Stimulated activated CD4-positive, alpha-beta T cell treated with anti-CD3 and anti-CD28 coated beads, TNF-alpha, amount 100 ng/mL, for 1 hour (primary cell): ENCODE measurements at regions not wholly inside any gene's neighbourhood (a gene's known extent, or its start where the extent isn't known, plus 50 kb on each side); places are given as distances from the start of the nearest gene placed in this dataset.
"Not testable (repeated sequence)": the region's sequence is repeated elsewhere in the genome, so short reads cannot be mapped to it uniquely, and the experiment has no call there.

Experiments used
- DNase-seq, 3 donors: peaks; one replicate each; pipeline ENCODE4 v3.0.0-alpha.2; 2020; ENCODE audit warnings: low read depth in 3 of 3, low spot score in 1 of 3

GRCh38 chr13:40028446-40028845 lies 373.0 kb downstream of the COG6 start:
- no peak for DNase-seq

- no peak for DNase-seq
Measured at GRCh38 chr13:40031031-40031430, 375.6 kb downstream of the COG6 start.

- DNase-seq, result no peak
Measured at GRCh38 chr13:40039061-40039460, 383.6 kb downstream of the COG6 start.

- DNase-seq, result no peak
Measured at GRCh38 chr13:40042991-40043390, 387.5 kb downstream of the COG6 start.

- DNase-seq, result no peak
Measured at GRCh38 chr13:40043764-40044163, 388.3 kb downstream of the COG6 start.

GRCh38 chr13:40047322-40047771 lies 391.9 kb downstream of the COG6 start:
- DNase-seq, result no peak

GRCh38 chr13:40048551-40048950 lies 393.1 kb downstream of the COG6 start:
- no peak for DNase-seq

- no peak for DNase-seq
Measured at GRCh38 chr13:40052954-40053353, 397.5 kb downstream of the COG6 start.

- DNase-seq, result no peak
Measured at GRCh38 chr13:40053401-40053800, 397.9 kb downstream of the COG6 start.

GRCh38 chr13:40054422-40054821 lies 399.0 kb downstream of the COG6 start:
- DNase-seq, result not testable (repeated sequence)

- DNase-seq, result no peak
Measured at GRCh38 chr13:40056898-40057619, 401.6 kb downstream of the COG6 start.

- DNase-seq, result no peak
Measured at GRCh38 chr13:40058757-40059236, 403.3 kb downstream of the COG6 start.

- no peak for DNase-seq
Measured at GRCh38 chr13:40059540-40060232, 404.2 kb downstream of the COG6 start.

- DNase-seq, result peak in 1 of 3 donors; percentile 14
Measured at GRCh38 chr13:40060296-40061007, 405.0 kb downstream of the COG6 start.

- no peak for DNase-seq
Measured at GRCh38 chr13:40061466-40062450, 406.3 kb downstream of the COG6 start.

GRCh38 chr13:40063278-40063698 lies 407.8 kb downstream of the COG6 start:
- no peak for DNase-seq

GRCh38 chr13:40063703-40064102 lies 408.2 kb downstream of the COG6 start:
- no peak for DNase-seq

GRCh38 chr13:40064154-40065097 lies 409.0 kb downstream of the COG6 start:
- DNase-seq, result no peak
